Right hindlimb (tissue), 1 donor: ENCODE measurements at regions not wholly inside any gene's neighbourhood (a gene's known extent, or its start where the extent isn't known, plus 50 kb on each side); places are given as distances from the start of the nearest gene placed in this dataset.
"Not testable (repeated sequence)": the region's sequence is repeated elsewhere in the genome, so short reads cannot be mapped to it uniquely, and the experiment has no call there.

Source experiments
- DNase-seq: peaks from one replicate; pipeline ENCODE4 v3.0.0-alpha.2; 2018

DNA sequence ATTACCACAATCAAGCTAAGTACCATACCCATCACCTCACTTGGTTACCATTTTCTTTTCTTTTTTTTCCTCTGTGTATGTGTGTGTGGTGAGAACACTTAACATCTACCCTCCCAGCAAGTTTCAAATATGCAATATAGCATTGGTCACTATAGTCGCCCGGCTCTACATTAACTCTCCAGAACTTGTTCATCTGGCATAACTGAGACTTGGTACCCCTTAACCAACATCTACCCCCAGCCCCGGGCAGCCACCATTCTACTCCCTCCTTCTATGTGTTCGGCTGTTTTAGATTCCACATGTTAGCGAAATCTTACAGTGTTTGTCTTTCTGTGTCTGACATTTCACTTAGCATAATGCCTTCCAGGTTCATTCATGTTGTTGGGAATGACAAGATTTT is 89.0 kb upstream of the TOP1 start:
- no peak for DNase-seq

DNA sequence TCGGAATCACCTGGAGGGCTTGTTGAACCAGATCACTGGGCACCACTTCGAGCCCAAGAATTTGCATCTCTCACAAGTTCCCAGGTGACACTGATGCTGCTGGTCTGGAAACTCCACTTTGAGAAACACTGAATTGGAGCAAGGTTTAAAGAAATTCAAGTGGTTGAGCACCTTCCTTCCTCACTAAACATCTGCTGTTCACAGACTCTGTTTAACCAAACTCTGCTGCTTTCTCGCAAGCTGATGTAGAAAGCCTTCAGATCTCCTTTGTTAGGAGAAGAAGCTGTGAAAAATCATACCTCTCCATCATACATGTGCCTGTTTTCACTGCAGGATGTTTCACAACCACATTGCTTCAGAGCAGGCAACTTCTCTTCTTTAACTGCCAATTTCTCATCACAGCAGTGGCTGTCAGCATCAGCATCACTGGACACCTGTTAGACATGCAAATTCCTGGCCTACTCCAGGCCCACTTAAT is 87.5 kb upstream of the TOP1 start:
- DNase-seq, result no peak

DNA sequence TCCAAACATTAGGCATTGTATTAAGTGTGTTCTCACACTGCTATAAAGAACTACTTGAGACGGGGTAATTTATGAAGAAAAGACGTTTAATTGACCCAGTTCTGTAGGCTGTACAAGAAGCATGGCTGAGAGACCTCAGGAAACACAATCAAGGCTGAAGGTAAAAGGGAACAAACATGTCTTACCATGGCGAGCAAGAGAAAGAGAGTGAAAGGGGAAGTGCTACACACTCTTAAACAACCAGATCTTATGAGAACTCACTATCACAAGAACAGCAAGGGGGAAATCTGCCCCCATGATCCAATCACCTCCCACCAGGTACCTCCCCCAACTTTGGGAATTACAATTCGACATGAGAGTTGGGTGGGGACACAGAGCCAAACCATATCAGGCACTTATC is 86.6 kb upstream of the TOP1 start:
- DNase-seq, result no peak

DNA sequence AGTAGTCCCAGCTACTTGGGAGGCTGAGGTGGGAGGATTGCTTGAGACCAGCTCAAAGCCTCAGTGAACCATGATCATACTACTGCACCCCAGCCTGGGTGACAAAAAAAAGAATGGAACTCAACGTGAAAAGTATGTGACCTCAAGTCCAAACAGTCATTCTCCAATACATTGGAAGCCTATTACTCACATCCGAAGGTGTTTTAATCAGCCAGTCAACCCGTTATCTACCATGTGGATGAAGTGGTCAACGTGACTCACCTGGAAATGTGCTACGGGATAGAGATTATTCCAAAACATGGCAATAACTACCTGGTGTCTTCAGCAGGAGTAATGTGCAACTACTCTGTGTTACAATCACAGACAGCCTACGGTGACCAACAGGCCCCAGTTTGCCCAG is 85.8 kb upstream of the TOP1 start:
- no peak for DNase-seq

DNA sequence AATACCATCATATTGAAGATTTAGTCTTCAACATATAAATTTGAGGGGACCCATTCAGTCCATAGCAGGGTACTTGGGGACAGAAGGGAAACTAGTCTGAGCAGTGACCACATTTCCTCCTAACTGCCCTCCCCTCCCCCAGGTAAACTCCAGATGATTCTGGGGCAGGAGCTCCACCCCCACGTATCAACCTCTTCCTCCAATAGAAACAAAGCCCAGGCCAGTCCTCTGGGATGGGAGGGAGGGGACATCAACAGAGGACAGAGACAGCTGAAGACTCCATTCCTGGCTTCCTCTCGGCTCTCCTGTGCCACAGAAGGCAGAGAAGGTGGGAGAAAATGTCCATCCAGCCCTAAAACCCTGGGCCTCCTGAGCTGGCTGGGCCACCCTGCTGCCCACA is 85.0 kb upstream of the TOP1 start:
- no peak for DNase-seq

DNA sequence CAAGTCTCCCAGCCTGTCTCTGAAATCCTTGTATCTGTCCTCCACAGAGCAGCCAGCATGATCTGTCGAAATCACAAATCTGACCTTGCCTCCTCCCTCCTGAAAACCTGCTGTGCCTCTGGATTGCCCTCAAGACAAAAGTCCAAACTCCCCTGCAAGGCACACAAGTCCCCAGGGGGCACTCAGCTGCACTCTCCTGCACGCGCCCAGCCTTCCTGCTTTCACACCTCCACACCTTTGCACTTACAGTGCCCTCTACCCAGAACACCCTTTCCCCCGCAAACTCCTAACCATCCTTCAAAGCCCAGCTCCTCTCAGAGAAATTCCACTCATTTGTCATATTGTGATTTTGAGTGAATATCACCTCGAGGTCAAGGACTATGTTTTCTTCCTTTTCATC is 83.4 kb upstream of the TOP1 start:
- DNase-seq, result no peak

DNA sequence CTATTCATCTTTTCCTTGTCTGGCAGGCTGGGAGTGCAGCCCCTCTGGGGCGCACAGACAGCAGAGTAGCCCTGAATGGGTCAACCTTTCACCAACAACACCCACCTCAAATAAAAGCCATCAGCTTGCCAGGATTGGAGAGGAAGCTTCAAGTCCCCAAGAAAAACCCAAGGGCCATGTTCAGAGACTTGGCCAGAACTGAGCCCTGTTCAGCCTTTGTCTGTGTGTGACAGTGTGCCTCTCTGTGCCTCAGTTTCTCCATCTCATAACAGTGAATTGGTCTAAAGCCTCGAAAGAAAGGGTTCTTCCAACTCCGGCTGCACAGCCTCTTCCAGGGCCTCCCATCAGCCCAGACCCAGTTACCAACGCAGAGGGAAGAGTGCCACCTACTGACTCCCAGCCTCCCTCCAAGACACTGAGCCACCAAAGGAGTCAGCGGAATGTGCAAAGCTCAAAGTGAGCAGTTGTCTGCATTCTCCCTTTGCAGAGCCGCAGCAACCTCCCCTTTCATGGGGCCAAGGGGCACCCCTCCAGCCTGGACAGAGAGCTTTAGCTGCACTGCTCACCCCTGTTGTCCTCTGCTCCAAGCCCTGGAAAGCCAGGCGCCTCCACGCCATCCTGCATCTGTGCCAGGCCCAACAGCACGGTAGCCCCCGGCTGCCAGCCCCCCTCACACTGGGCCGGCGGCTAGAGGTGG is 82.7 kb upstream of the TOP1 start:
- DNase-seq, result peak; percentile 81

DNA sequence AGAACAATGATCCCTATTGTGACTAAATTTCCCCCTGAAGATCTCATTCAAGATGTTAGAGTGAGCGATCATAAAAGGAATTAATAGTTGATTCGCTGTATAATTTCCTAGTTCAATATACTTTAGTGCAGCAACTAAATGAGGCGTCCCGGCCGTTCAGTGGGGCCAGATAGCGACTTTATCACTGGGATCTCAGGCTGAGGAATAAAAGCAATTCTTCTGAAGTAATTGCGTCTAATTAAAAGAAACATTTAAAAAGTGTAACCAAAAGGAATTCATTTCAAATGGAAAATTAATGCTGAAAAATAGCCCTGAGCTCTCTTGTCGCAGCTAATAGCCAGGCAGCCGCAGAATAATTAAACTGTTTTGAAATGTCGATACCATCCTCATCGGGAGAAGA is 82.2 kb upstream of the TOP1 start:
- DNase-seq, result no peak

DNA sequence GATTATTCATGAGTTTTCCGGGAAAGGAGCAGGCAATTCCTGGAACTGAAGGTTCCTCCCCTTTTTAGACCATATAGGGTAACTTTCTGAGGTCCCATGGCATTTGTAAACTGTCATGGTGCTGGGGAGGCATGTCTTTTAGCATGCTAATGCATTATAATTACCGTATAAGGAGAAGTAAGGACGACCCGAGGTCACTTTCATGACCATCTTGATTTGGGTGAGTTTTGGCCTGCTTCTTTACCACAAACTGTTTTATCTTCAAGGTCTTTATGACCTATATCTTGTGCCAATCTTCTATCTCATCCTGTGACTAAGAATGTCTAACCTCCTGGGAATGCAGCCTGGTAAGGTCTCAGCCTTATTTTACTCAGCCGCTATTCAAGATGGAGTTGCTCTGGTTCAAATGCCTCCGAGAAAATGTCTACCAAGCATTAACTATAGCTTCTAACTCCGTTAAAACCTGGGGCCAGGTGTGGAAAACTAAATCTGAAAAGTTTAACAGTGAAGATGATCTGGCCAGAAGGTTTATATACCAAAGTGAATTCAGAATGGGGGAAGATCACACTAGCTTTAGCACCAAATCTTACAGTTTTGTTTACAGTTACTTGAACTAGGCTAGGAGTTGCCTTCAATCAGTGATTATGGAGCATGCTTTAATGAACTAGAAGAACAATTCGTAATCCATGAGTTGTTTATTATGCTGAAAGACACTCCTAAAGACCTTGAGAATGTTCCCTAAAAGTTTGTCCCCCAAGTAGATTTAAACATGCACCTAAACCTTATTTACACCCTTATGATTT is 80.0 kb upstream of the TOP1 start:
- no peak for DNase-seq

DNA sequence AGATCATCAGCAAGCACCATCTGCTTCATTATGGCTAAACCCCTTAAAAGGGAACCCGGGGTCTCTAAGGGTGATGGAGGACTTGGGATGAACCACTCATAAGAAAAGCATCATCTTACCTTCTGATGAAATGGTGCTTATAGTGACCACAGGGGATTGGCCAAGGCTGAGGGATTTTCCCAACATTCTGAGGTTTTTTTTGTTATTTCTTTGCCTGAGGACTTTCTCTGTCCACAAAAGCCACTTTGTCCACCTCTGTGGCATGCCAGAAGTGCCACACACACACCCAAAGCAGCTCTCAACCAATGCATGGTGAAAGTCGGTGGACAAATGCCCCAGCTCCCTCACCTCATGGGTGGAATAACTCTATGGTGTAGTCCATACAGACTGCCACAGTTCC is 79.3 kb upstream of the TOP1 start:
- DNase-seq, result no peak

DNA sequence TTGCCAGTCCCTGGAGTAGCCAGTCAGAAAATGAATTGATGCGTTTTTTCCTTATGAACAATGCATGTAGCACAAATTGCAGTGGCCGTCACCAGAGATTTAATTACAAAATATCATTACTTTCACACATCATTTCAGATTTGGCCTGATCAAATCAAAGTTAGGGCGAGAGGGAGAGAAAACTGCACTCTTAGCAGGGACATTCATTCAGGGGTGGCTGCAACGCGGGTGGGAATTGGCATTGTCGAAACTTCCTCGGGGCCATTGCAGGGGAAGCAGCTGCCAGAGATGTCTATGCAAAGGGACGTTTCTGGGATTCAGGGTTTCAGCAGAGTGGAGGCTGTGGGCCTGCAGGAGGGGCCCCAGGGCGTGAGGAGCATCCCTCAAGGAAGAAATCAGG is 76.5 kb upstream of the TOP1 start:
- no peak for DNase-seq

DNA sequence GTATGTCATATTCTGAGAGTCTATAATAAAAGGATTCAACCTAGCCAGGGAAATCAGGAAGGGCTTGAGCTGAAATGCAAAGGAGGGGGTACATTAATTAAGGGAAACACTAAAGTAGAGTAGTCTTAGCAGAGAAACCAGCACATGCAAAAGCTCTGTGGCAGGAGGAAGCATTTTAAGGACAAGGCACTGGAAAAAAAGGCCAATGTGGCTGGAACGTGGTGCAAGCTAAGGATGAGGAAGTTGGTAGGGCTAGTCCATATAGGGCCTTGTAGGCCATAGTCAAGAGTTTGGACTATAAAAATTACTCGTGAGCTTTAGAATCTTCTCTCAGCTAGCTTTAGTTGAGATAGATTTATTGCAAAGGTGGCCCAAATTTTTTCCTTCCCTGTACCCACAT is 75.2 kb upstream of the TOP1 start:
- DNase-seq, result no peak

DNA sequence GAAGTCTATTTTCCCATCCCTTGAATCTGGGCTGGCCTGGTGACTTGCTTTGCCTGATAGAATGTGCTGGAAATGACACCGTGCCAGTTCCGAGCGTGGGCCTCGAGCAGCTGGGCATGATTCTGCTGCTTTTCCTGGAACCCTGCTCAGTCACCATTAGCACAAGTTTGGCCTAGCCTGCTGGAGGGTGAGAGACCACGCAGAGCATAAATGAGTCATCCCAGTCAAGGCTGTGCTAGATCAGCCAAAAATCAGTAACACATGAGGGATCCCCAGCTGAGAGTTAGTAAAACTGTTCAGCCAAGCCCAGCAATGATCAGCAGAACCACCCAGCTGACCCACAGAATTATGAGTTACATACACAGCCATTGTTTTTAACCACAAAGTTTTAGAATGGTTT is 74.8 kb upstream of the TOP1 start:
- no peak for DNase-seq

DNA sequence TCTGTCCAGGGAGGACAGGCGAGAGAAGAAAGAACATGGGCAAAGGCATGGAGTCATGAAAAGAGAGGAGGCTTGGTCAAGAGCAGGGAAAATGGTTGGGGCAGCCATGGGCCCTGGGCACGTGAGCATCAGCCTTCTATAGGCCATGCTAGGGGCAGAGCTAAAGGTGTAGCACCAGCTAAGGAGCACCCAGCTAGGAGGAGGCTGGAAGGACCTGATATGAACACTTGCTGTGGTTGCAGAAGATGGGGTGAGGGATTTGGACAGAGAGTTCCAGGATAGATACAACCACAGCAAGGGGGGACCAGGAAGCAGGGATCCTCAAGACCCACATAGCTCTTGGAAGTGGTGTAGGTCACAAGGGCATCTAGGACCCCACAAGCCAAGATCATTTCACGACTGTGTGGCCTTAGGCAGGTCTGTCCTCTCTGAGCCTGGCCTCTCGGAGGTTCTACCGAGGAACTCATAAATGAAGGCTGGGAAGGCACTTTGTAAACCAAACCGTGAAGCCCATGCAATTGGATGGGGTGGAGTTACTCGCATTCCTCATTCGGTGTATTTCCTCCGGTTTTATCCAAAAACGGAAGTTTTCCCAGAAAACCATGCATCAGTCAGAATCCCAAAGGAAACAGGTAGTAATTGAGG is 74.0 kb upstream of the TOP1 start:
- no peak for DNase-seq

DNA sequence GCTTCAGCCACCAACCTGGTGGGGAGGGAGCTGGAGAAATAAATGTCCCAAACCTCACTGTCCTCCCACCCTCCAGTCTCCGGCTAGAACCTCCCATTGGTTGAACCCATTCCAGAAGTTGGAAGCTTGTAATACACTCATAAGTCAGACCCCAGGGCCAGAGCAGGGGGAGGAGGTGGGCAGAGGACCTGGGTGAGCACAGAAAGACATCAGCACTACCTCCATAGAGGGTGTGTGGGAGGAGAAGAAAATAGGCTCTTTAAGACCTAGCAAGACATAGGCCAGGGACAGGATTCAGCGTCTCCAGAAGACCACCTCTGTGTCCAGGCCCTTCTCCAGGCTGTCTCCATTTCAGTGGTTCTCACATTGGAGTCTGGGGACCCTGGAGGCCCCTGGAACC is 73.3 kb upstream of the TOP1 start:
- DNase-seq, result no peak

DNA sequence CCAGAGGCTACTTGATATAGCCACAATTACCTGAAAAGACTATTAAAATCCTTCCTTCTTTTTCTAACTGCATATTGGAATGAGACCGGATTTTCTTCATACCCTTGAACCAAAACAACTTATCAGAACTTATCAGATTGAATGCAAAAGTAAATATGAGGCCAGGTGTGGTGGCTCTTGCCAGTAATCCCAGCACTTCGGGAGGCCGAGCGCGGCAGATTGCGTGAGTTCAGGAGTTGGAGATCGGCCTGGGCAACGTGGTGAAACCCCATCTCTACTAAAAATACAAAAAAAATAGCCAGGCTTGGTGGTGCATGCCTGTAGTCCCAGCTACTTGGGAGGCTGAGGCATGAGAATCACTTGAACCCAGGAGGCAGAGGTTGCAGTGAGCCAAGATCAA is 72.8 kb upstream of the TOP1 start:
- not testable (repeated sequence) for DNase-seq

DNA sequence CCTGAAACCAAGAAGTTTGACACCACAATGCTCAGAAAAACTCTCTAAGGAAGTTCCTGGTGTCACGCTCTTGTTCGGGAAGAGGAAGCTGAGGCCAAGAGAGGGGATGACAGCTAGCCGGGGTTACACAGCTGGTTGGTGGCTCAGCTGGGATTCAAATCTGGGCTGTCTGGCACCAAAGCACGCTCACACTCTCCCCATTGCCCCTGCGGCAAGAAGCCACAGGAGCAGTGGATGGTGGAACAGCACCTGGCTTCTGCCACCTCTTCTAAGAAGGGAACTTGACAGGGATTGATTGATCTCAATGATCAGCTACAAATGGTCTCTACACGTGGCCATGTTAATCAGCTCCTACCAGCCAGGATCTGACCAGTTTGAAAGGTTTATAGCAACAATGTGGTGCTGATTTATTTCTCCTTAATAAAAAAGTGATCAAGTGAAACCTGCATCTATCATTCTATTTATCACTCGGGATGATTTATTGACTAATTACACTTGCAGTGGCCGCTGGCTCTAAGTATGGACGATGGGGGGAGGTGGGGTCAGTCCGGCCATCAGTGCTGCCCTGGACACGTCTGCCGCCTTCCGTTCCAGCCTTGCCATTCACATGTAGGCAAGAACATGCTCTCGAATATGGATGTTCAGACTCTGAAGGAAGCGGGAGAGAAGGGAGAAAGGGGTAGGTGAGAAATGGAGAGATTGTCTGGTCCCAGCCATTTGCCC is 71.9 kb upstream of the TOP1 start:
- DNase-seq, result no peak

DNA sequence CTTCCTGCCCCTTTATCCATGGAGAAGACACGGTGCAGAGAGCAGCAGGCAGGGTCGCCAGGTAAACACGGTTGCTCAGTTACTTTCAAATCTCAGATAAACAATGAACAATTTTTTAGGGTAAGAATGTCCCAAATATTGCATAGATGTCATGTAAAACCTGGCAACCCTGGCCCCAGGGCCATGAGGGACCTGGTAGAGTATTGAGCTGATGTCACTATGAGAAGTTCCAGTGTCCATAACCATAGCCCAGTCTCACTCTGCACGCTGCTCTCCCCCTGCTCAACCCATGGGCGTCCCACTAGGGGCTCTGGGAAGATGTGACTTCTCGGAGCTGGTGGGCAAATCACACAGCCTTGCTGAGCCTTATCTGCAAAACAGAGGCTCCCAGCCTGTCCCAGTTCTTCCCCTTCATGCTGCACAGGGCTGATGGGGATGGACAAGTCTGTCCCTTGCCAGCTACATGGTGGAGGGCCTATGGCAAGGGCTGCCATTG is 71.3 kb upstream of the TOP1 start:
- DNase-seq, result no peak

DNA sequence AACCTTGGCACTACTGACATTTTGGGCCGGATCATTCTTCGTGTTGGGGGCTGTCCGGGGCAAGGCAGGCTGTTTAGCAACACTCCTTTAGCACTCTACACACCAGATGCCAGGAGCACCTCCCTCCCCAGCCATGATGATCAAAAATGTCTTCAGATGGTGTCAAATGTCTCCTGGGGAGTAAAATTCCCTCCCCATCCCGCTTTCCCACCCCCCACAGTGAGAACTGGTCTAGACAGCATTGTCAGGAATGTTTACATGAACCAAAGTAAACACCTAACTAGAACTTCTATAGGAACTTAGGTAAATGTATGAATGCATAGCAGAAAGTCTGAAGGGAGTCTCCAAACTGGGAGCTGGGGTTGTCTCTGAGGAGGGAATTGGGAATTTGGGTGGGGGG is 70.0 kb upstream of the TOP1 start:
- DNase-seq, result no peak

DNA sequence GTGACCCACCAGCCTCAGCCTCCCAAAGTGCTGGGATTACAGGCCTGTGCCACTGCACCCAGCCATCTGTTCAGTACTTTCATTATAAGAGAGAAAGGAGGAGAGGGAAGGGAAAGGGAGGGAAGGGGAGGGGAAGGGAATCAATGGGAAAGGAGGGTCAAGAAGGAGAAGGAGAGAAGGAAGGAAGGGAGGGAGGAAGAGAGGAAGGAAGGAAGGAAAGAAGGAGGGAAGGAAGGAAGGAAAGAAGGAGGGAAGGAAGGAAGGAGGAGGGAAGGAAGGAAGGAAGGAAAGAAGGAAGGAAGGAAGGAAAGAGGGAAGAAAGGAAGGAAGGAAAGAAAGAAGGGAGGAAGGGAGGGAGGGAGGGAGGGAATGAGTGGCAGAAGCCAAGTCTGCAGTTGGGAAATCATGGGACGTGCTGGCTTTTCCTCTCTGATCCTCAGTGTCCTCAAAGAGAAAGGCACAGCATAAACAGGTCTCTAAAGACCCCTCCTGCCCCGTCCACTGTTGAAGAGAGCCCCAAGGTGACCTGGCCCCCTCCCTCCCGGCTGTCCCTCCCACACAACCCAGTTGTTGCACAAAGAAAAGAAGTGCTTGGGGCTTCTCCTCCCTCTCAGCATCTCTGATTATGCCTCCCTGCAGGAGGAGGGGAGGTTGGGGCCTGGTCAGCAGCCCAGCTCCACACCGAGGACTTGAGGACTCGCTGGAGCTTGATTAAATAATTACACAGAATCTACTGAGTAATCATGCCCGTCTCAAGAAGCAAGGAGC is 69.1 kb upstream of the TOP1 start:
- no peak for DNase-seq

DNA sequence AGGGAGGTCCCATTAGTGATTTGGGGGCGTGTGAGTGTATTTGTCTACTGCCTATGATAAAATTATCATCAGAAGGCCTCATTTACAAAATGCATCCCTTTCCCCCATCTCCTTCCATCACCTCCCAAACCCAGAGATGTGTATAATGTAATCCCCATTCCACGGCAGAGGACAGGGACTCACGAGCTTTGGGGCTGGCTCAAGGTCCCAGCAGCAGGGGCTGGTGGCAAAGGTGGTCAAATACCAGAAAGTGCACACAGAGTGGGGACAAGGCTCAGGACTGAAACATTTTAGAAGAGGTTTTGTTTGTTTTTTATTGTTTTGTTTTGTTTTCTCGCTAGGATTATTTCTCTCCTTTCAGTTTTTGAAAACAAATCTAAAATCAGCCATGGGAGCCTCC is 68.5 kb upstream of the TOP1 start:
- no peak for DNase-seq

DNA sequence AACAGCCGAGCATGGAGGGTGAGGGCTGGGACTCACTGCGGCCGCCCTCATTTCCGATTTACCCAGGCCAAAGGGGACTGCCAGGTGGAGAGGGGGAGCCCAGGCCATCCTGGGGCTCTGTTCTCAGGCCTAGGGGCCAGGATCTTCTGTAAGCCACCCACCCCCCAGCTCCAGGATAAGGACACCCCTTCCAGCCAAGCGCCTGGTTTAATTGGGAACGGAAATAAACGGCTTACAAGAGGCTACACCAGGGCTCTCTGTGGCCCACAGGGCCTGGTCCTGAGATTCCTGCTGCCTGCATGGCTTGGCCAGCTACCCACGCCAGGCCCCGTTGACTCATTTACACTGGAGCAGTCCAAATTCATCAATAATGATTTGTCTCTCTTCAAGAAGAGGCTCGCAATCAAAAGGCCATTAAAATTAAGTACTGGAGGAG is 68.1 kb upstream of the TOP1 start:
- DNase-seq, result no peak
